ENCODE measurements at regions not wholly inside any gene's neighbourhood (a gene's known extent, or its start where the extent isn't known, plus 50 kb on each side); places are given as distances from the start of the nearest gene placed in this dataset.
A peak's percentile ranks its signal among the peaks of the same experiment; 100 is the strongest.
"Not testable (repeated sequence)": the region's sequence is repeated elsewhere in the genome, so short reads cannot be mapped to it uniquely, and the experiment has no call there.

DNA sequence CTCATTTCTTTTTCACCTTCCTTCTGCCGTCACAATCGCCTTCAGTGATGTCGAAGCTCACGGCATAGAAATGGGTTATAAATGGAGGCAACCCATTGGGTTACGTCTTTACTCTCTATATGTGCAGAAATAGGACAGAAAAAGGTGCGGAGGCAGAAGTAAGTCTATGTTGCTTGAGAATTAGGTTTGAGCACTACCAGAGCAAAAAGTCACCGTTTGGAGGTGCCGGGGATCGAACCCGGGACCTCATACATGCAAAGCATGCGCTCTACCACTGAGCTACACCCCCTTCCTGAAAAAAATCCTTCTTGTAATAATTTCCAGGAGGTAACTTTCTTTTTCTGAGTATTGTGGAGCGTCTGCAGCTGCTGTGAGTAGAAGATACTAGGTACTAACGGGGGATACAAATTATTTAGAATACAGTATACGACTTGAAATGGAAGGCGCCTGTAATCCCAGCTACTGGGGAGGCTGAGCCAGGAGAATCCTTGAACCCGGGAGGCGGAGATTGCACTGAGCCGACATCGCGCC lies 134.2 kb downstream of the TRIM27 start:
- no peaks in the 10 kb centered on the region for H3K36me3 Mint-ChIP-seq (ENCODE audit: low read depth)
- peaks cover 25% of the 10 kb centered on the region for H3K4me1 Mint-ChIP-seq (ENCODE audit: low read depth)
- peak overlapping the region; percentile 49 for H3K27ac Mint-ChIP-seq (ENCODE audit: unreplicated experiment)
- peaks cover 61% of the 10 kb centered on the region for H3K27me3 Mint-ChIP-seq (ENCODE audit: low read depth)
- DNase-seq (ENCODE audit: low spot score): no peak
- H3K9me3 Mint-ChIP-seq (ENCODE audit: low read depth): peaks cover 4% of the 10 kb centered on the region
- H3K4me3 Mint-ChIP-seq (ENCODE audit: unreplicated experiment): peak overlapping the region; percentile 79
- TF ChIP-seq, protein P1, sequence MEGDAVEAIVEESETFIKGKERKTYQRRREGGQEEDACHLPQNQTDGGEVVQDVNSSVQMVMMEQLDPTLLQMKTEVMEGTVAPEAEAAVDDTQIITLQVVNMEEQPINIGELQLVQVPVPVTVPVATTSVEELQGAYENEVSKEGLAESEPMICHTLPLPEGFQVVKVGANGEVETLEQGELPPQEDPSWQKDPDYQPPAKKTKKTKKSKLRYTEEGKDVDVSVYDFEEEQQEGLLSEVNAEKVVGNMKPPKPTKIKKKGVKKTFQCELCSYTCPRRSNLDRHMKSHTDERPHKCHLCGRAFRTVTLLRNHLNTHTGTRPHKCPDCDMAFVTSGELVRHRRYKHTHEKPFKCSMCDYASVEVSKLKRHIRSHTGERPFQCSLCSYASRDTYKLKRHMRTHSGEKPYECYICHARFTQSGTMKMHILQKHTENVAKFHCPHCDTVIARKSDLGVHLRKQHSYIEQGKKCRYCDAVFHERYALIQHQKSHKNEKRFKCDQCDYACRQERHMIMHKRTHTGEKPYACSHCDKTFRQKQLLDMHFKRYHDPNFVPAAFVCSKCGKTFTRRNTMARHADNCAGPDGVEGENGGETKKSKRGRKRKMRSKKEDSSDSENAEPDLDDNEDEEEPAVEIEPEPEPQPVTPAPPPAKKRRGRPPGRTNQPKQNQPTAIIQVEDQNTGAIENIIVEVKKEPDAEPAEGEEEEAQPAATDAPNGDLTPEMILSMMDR (IDR thresholded peaks at IDR 0.05): no peak

DNA sequence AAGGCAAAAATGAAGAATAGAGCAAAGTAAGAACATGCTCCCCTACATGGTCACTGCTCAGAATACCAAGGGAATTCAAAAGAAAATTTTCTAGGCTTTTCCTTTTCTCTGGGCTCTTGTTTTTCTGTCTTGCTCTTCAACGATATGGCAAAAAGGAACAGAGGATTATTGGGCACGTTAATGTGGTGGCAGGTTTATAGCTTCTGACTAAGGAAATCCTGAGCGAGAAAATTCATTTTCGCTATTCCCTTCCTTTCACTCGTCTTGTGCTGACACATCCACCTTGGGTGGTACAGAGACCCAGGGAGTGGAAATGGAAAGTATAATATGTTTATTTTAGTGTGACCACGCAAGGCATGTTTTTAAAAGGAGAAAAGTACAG lies 132.8 kb downstream of the TRIM27 start:
- H3K27ac Mint-ChIP-seq (ENCODE audit: unreplicated experiment): no peak overlapping the region
- peaks cover 56% of the 10 kb centered on the region for H3K27me3 Mint-ChIP-seq (ENCODE audit: low read depth)
- peaks cover 4% of the 10 kb centered on the region for H3K9me3 Mint-ChIP-seq (ENCODE audit: low read depth)
- H3K36me3 Mint-ChIP-seq (ENCODE audit: low read depth): no peaks in the 10 kb centered on the region
- no peak for DNase-seq (ENCODE audit: low spot score)
- peaks cover 38% of the 10 kb centered on the region for H3K4me1 Mint-ChIP-seq (ENCODE audit: low read depth)
- TF ChIP-seq, protein P1 (IDR thresholded peaks at IDR 0.05): no peak
- peak overlapping the region; percentile 79 for H3K4me3 Mint-ChIP-seq (ENCODE audit: unreplicated experiment)

DNA sequence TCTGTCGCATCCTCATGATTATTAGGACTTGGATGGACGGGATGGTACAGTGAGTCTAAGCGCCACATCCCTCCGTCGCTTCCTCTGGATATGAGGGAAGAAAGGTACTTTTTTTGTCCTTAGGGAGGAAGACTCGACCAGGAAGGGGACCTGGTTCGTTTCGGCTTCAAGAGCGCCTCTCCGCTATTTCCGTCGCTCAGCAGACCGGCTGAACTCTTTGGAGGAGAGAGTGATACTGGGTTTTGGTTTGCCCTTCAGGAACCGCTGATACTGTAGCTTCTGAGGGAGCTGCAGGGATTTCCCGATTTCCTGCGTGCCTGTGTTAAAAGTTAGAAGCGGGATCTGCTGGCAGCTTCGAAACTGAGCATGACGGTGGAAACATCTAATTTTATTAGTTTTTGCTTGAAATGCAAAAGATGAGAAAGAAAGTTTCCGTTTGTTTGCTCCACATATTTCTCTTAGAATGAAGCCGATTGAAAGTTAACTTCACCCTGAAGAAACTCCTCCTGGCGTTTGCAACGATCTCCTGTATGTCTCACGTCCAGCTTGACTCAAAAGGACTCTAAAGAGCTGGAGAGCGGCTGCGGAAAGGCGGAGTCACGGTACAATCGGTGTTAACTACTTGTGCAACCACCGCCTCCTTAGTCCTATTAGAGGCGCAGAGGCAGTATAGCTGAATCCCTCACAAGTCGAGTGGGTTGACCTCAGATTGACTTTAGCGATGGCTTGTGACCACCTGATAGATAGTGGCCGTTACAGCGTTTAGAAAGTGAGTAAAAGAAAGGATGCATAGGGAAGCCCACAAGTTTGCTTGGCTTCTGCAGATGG lies 129.4 kb downstream of the TRIM27 start:
- TF ChIP-seq, protein P1 (IDR thresholded peaks at IDR 0.05): peak; percentile 26
- H3K4me1 Mint-ChIP-seq (ENCODE audit: low read depth): peaks cover 33% of the 10 kb centered on the region
- H3K9me3 Mint-ChIP-seq (ENCODE audit: low read depth): no peaks in the 10 kb centered on the region
- no peak for DNase-seq (ENCODE audit: low spot score)
- H3K36me3 Mint-ChIP-seq (ENCODE audit: low read depth): no peaks in the 10 kb centered on the region
- H3K27ac Mint-ChIP-seq (ENCODE audit: unreplicated experiment): no peak overlapping the region
- peak overlapping the region; percentile 71 for H3K4me3 Mint-ChIP-seq (ENCODE audit: unreplicated experiment)
- peaks cover 45% of the 10 kb centered on the region for H3K27me3 Mint-ChIP-seq (ENCODE audit: low read depth)

DNA sequence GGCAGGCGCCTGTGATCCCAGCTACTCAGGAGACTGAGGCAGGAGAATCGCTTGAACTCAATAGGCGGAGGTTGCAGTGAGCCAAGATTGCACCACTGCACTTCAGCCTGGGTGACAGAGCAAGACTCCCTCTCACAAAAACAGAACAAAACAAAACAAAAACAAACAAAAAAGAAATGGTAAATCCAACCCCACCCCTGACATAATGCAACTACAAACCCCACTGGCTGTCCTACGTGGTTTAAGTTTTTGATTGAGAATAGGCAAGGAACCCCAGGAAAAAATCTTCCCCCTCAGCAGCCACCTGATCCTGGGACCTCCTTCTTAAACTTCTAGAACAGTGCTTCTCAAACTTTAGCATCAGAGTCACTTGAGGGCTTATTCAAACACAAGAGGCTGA lies 123.1 kb downstream of the TRIM27 start:
- H3K27me3 Mint-ChIP-seq (ENCODE audit: low read depth): peaks cover 44% of the 10 kb centered on the region
- not testable (repeated sequence) for H3K27ac Mint-ChIP-seq (ENCODE audit: unreplicated experiment); DNase-seq (ENCODE audit: low spot score); H3K9me3 Mint-ChIP-seq (ENCODE audit: low read depth); H3K36me3 Mint-ChIP-seq (ENCODE audit: low read depth); H3K4me3 Mint-ChIP-seq (ENCODE audit: unreplicated experiment)
- H3K4me1 Mint-ChIP-seq (ENCODE audit: low read depth): peaks cover 13% of the 10 kb centered on the region

DNA sequence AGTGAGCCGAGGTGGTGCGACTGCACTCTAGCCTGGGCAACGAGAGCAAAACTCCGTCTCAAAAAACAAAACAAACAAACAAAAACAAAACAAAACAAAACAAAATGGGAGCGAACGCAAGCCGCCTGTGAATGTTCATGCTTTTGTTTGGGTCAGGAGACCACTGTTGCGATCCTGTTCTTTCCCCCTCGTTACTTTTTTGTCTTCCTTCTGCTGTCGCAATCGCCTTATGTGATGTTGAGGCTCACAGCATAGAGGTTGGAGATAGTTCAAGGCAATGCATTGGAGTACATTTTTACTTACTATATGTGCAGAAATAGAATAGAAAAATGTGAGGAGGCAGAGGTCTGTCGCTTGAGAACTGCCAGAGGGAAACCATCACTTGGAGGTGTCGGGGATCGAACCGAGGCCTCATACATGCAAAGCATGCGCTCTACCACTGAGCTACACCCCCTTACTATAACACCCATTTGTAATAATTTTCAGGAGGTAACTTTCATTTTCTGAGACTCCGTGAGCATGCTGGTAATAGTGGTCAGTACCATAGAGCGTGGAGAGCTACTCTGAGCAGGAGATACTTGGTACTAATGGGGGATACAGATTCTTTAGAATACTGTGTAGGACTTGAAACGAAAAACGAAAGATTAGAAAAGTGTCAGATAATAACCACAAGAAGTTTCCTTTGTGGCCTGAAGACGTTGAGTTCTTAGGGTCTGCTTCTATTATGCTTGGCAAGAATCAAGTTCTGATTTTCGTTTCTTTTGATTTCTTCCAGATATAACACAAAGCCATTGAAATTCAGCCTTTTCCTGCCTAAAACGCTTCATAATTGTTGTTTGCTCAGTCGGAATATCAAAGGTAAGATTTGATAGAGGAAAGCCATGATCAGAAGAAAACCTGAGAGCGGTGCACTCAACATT lies 121.1 kb downstream of the TRIM27 start:
- no peak overlapping the region for H3K27ac Mint-ChIP-seq (ENCODE audit: unreplicated experiment)
- H3K36me3 Mint-ChIP-seq (ENCODE audit: low read depth): no peaks in the 10 kb centered on the region
- H3K9me3 Mint-ChIP-seq (ENCODE audit: low read depth): no peaks in the 10 kb centered on the region
- H3K4me3 Mint-ChIP-seq (ENCODE audit: unreplicated experiment): no peak overlapping the region
- TF ChIP-seq, protein P1 (IDR thresholded peaks at IDR 0.05): no peak
- no peak for DNase-seq (ENCODE audit: low spot score)
- peaks cover 9% of the 10 kb centered on the region for H3K4me1 Mint-ChIP-seq (ENCODE audit: low read depth)
- H3K27me3 Mint-ChIP-seq (ENCODE audit: low read depth): peaks cover 34% of the 10 kb centered on the region

Data from chondrocyte (in vitro differentiated cells).